Left forelimb (tissue), 1 donor: ENCODE measurements at regions not wholly inside any gene's neighbourhood (a gene's known extent, or its start where the extent isn't known, plus 50 kb on each side); places are given as distances from the start of the nearest gene placed in this dataset.
"Not testable (repeated sequence)": the region's sequence is repeated elsewhere in the genome, so short reads cannot be mapped to it uniquely, and the experiment has no call there.

ENCODE experiments used
- DNase-seq: peaks from one replicate; pipeline ENCODE4 v3.0.0-alpha.2; 2018; ENCODE audit warnings: low spot score

DNA sequence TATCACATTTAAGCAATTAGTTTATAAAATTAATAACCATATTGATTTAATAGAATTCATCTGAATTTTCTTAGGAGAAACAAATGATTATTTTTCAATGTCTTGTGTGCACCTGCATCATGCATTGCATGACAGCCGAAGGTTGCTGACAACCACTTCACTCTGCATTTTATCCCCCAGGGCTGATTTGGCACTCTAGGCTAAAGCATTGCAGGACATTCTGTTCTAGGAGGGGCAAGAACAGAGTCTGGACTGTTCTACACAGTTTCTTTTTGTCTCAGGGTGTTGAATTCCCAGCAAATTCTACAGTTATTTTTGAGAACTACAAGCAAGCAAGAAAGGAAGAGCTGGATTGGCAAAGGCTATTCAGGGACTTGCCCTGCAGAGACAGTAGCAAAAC, 570.4 kb upstream of the EYS start:
- no peak for DNase-seq

DNA sequence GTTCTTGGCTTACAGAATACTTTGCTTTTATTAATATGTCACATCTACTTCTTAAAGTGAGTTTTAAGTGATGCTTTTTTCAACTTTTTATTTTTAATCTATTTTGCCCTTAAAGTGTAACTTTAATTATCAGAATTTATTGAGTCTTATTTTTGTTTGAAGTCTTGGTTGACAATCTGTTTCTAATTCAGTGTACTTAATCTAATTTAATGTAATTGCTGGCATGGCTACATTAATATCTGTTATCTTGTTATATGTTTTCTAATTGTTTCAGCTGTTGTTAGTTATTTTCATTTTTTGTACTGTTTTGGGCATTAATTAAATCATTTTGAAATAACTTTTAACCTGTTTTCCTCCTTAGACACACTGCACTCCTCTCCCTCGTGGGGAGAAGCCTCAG, 558.7 kb upstream of the EYS start:
- DNase-seq = no peak

DNA sequence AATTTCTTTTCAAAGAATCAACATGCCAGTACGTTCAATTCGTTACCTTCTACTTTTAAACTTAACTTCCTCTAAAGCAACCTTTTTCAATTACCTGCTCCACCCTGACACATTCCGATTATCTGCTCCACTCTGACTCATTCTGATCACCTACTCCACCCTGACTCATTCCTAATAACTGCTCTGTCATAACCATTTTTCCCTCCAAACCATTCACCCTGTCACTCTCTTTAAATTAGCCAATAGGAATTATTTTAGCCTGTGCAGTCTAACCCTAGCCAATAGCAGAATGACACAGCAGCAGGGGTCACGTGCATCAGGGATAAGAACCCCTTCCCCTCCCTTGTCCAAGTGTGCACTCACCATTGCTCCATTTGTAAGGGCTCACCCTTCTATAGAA, 557.4 kb upstream of the EYS start:
- no peak for DNase-seq

DNA sequence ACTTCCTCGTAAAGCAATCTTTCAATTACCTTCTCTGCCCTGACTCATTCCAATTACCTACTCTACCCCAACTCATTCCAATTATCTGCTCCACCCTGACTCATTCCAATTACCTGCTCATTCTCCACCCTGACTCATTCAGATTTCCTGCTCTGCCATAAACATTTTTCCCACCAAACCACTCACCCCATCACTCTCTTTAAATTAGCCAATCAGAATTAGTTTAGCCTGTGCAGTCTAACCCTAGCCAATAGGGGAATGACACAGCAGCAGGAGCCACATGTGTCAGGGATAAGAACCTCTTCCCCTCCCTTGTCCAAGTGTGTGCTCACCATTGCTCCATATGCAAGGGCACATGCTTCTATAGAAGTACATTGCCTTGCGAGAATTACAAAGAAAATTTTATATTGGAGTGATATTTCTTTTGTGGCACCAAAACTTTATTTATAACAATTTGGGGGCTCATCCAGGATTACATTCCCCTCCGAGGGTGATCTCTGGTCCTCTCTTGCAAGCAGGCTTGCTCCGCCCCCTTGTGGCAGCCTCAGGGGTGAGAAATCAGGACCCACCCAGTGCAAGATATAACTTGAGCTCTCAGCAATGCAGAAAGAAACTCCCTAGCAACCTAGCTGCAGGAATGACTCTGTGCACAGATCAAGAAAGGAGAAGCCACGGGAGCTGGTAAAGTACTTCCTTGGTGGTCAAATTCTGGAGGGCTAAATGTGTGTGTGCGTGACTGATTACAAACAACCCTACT, 551.9 kb upstream of the EYS start:
- DNase-seq = not testable (repeated sequence)

DNA sequence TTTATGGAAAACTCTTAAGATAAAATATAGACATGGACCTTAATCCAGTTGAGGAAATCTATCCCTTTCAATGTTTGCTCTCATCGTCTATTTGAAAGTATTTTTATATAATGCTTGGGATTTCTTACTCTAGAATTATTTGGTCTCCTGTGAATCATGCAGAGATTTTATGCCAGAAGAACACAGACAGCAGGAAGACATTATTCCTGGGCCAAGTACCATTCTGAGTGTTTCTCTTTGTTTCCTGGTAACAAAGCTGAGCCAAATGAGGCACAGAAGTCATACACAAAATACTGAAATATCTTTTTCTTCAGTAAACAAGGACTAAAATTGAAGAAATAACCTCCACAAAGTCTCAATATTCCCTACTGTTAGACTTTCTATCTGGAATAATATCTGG, 538.2 kb upstream of the EYS start:
- DNase-seq = no peak

DNA sequence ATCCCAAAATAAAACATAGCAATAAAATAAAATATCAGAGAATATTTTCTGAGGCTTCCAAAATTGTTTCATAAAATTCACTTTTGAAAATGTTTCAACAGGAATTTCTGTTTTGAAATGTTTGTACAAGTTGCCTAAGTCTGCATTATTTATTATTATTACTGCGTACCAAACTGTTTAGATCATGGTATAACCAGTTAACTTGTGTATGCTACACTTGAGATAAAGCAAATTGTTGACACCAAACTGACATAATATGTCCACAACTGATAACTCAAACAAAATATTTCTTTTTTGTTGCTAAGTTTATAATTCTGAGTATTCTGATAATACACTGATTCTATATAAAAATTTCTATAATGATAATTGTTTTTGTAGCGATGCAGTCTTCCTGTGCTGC, 531.8 kb upstream of the EYS start:
- DNase-seq = no peak

DNA sequence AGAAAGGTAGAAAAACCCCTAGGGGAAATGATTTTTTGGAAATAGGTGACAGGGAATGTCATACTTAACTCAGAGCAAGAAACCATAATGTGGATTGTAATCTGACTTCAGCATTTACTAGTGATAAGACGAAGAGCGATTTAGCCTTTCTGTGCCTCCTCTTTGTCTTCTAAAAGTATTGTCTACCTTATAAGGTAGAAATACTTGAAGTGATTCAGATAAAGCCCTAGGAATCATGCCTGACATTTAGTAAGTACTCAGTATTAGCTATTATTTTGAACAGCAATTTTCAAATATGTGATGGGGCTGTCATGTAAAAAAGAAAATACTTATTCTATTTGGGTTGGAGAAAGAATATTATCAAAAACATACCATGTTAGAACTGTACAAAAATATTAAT, 525.9 kb upstream of the EYS start:
- no peak for DNase-seq

DNA sequence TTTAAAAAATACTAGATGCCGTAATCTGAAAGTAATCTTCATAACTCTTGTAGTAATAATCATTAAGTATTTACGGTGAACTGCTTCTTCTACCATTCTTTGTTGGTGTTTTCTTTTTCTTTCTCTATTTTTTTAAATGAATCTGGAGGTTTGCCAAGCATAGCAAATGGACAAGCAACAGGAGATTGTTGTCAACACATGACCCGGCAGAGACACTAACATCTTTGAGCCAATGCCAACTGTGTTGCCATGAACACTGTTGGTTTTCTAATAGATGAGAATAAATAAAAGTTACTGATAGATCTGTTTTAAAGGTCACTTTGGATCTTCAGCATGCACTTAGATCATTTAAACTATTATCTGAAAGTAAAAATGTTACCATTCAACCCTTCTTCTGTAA, 523.6 kb upstream of the EYS start:
- no peak for DNase-seq

DNA sequence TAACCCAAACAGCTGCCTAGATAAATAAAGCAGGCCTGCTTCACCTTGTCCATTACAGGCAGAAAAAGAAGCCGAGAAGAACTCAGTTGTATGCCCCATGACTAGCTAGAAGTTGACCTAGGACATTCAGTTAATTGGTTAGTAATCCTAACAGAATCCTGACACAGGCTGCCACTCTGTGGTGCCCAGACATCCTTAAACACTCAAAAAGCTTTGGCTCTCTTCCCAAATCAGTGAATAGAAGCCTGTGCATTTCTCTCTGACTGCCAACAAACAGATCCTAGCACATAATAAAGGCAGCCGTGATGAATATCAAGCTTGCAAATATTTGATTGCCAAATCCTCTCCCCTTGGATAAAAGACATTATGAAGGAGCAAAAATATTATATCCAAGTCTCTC, 519.1 kb upstream of the EYS start:
- no peak for DNase-seq

DNA sequence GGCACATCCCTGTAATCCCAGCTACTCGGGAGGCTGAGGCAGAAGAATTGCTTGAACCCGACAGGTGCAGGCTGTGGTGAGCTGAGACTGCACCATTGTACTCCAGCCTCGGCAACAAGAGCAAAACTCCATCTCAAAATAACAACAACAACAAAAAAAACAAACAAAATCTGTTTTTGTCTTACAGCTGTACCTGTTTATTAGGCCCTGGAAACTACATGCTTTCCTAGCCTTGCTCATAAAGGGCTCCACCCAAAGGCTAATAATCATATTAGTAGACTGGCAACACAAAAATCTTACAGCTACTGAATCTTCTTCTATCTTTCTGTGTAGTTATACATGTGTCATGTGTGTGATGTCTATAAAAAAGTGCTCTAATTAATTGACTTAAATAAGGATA, 503.9 kb upstream of the EYS start:
- no peak for DNase-seq

DNA sequence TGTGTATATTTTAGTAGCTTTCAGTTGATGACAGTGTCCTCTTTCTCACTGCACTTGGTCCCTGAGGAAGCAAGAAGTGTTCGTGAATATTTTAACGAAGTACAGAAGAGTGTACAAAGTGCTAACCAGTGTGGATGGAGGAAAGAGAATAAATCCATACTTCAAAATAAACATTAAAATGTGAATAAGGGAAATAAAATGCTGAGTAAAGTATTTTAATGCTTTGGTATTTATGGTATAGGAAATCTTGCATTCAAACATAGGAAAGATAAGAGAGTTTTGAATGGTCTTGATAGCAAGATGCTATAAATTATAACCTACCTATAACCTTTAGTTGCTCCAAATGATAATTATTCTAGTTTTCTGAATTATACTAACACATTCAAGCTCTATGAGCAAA, 493.4 kb upstream of the EYS start:
- no peak for DNase-seq

DNA sequence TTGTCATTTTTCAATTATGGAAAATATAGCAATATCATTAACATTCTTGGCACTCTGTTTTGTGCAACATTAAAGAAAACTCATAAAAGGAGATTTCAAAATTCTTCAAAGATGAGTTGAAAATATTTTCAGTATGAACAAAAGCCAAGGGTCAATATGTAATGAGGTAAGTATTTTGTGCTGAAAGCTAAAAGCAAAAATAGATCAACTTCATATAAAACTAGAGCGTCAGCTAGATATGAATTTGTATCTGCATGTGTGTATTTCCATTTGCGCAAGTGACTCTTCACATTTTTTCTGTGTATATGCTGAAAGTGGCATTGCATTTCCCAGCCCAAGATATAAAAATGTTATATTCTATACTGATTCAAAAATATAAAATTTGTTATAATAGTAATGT, 492.1 kb upstream of the EYS start:
- DNase-seq = no peak

DNA sequence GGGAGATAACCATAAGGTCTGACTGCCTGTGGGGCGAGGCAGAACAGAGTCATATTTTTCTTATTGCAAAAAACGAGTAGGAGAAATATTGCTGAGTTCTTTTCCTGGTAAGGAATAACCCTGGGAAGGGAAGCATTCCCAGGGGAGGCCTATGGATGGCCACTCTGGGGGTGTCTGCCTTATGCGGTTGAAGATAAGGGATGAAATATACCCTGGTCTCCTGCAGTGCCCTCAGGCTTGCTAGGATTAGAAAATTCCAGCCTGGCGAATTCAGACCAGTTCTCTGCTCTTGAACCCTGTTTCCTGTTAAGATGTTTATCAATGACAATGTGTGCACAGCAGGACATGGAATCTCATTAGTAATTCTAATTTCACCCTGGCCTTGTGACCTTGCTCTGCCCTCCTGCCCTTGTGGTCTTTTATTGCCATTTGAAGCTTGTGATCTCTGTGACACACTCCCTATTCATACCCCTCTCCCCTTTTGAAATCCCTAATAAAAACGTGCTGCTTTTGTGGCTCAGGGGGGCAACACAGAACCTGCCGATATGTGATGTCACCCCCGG, 491.1 kb upstream of the EYS start:
- no peak for DNase-seq

DNA sequence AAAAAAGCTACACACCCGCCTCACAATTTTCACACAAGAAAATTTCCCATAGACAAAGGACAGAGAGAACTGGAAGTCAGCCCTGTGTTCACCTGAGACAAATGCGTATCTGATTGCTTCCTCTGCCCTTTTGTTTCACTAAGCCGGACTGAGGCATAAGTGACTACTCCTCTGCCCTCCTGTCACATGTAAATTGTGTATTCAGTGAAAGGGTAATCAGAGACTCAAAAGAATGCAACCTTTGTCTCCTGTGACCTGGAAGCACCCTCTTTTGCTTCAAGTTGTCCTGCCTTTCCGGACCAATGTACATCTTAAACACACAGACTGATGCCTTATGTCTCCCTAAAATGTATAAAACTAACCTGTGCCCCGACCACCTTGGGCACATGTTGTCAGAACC, 483.8 kb upstream of the EYS start:
- no peak for DNase-seq

DNA sequence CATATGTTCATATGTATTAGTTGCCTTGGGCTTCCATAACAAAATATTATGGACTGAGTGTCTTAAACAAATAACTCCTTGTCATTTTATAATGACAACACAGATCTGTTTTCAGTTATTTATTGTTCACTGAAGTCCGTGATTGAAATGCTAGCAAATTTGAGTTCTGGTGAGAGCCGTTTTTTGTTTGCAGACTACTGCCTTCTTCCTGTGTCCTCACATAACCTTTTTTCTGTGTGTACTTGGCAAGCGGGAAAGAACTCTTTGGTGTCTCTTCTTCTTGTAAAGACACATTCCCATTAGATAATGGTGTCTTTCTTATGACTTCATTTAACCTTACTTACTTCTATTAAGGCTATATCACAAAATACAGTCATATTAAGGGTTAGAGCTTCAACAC, 482.9 kb upstream of the EYS start:
- no peak for DNase-seq

DNA sequence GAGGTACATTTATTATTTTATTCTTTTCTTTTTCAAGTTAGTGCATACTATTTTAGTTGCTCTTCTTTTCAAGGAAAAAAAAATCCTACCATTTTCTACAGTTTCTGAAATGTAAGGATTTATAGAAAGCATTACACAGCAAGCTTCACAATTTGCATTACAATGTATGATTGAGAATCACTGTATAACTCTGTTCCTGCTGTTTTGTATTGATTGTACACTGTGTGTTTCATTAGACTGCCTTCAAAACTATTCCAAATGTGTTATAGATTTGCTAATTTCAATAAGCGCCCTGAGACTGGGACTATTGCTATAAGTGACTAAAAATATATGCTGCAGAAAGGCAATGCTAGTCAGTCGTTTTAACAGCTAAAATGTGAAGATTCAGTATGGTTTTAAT, 479.7 kb upstream of the EYS start:
- DNase-seq = no peak

DNA sequence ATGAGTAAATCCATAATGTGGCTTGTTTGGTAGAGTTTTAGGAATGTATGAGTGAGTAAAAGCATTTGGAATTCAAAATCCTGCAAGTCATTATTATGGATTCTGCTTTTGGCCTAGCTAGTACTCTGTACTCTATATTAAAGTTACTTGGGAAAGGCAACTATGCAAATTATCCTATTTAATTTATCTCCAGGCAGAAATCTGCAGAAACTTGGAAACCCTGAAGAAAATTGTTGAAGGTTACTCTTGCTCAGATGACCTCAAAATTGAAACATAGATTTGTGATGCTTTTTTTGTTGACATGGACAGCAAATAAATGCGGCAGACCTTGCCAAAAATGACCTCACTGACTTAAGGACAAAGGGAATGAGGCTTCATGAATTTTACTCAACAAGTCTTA, 477.1 kb upstream of the EYS start:
- DNase-seq = no peak

DNA sequence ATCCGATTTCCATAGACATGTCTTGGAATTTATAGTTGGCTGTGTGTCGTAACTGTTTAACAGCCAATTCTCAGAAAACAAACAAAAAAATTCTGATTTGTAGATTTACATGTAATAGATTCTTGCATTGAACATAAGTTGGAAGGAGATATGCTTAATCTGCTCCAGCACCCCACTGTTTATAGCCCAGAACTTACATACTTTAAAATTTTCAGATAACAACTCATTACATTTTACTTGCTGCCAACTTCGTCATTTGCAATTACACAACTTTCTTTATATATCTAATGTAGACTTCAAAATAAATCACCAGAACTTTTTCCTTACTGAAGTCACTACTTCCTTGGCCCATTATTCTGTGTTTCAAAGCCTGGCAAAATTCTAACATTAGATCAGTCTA, 472.3 kb upstream of the EYS start:
- DNase-seq = no peak

DNA sequence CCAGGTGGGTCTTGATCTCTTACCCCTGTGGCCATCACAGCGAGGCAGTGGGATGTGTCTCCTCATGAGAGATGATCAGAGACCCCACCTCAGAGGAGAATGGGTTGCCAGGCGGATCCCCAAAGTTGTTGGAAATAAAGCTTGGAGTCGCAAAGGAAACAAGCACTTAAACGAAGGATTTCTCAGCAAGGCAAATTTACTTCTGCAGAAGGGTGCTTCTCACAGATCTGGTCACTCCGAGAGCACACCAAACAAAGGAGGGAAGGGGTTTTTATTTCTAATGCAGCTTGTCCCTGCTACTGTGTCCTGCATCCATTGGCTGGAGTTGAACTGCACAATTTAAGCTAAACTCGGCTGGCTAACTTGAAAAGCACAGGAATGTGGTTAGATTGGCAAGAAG, 466.6 kb upstream of the EYS start:
- DNase-seq = no peak

DNA sequence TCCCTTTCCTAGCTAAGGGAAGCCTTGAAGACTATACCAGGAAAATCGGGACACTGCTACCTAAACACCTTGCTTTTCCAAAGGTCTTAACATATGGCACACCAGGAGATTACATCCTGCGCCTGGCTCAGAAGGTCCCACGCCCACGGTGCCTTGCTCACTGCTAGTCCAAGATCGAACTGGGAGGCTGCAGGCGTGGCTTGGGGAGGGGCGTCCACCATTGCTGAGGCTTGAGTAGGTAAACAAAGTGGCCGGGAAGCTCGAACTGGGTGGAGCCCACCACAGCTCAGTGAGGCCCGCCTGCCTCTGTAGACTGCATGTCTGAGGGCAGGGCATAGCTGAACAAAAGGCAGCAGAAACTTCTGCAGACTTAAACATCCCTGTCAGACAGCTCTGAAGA, 459.7 kb upstream of the EYS start:
- not testable (repeated sequence) for DNase-seq

DNA sequence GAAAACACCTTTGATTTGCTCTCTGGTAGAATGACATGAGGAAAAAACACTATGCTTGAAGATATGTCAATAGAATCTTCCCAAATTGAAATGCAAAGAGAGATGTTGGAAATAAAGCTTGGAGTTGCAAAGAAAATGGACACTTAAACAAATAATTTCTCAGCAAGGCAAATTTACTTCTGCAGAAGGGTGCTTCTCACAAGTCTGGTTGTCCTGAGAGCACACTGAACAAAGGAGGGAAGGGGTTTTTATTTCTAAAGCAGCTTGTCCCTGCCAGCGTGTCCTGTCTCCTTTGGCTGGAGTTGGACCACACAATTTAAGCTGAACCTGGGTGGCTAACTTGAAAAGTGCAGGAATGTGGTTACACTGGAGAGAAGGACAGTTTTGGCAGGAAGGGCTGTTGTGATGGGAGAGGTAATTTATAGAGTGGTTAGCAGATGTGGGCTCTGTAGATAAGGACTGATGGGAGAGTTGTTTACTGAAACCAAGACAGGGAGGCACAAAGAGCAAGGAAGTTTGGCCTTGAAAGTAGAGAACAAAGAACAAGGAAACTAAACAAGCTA, 454.6 kb upstream of the EYS start:
- DNase-seq = no peak

DNA sequence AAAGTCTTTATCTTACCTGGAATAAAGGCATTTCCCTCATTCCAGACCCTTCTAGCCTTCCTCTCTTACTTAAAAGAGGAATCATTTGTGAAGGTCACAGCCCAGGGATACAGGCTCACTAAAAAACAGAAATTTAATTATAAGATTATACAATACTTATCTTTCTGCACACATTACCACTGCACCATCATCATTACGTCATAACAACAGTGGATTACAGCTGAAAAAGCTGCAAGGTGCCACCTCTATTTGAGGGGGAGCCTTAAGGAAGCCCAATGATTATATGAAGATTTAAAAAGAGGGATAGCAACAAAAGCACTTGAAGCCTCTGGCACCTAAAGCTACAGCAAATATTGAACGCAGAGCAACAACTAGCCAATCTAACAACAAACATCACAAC, 452.9 kb upstream of the EYS start:
- DNase-seq = no peak

DNA sequence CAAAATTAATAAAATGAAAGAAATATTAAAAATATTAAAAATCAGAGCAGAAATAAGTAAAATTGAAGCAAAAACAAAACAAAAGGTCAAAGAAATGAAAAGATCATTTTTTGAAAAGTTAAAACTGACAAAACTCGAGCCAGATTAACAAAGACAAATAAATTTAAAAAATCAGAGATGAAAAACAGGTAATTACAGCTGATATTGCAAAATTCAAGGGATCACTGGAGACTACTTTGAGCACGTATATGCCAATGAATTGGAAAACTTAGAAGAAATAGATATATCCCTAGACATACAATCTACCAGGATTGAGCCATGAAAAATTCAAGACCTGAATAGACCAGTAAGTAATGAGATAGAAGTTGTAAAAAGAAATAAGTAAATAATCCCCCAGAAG, 446.2 kb upstream of the EYS start:
- DNase-seq = no peak

DNA sequence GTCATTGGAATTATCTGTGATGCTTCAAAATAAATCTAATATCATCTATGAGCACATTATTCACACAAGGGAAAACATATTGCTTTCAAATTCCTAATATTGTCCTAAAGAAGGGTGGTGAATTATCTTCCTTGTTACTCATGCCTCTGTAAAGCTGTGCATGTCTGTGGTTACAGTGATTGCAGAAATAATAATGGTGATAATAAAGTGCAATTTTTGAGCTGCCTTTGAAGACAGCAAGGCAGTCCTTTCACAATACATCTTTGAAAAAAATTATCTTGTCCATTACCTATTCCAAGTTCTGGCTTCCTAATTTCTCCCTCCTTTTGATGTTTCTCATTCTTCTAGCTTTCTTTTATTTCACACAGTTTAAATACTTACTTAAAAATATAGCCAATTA, 442.1 kb upstream of the EYS start:
- no peak for DNase-seq
